GM23248 (cell line): ENCODE measurements at regions not wholly inside any gene's neighbourhood (a gene's known extent, or its start where the extent isn't known, plus 50 kb on each side); places are given as distances from the start of the nearest gene placed in this dataset.

Source experiments
- DNase-seq: peaks from one replicate; pipeline ENCODE4 v3.0.0-alpha.2; 2015
- H2AFZ ChIP-seq: fragments of 200-600 bp; sonication (generic); 2 replicates; pipeline ENCODE4 v1.6.1; 2016; ENCODE audit warnings: antibody characterized with exemption
- H3F3A ChIP-seq: fragments of 200-600 bp; sonication (generic); 2 replicates; pipeline ENCODE4 v1.6.1; 2016; ENCODE audit warnings: mild to moderate bottlenecking, antibody characterized with exemption, mixed run types; ENCODE audit not compliant: insufficient read depth
- H3K27ac ChIP-seq: fragments of 200-600 bp; sonication (generic); 2 replicates; pipeline ENCODE4 v1.5.1; 2016; ENCODE audit warnings: mild to moderate bottlenecking
- H3K27me3 ChIP-seq: fragments of 200-600 bp; sonication (generic); replicated peaks from 2 replicates; pipeline ENCODE4 v1.6.1; 2016; ENCODE audit warnings: mild to moderate bottlenecking; ENCODE audit not compliant: insufficient read depth
- H3K36me3 ChIP-seq: fragments of 200-600 bp; sonication (generic); 2 replicates; pipeline ENCODE4 v1.6.1; 2016; ENCODE audit warnings: low read depth, mild to moderate bottlenecking
- H3K4me1 ChIP-seq: fragments of 200-600 bp; sonication (generic); 2 replicates; pipeline ENCODE4 v1.6.1; 2016; ENCODE audit warnings: mild to moderate bottlenecking; ENCODE audit not compliant: insufficient read depth
- H3K4me2 ChIP-seq: fragments of 200-600 bp; sonication (generic); one replicate; pipeline ENCODE4 v1.6.1; 2016; ENCODE audit warnings: mild to moderate bottlenecking; ENCODE audit not compliant: unreplicated experiment
- H3K4me3 ChIP-seq: fragments of 200-600 bp; sonication (generic); 2 replicates; pipeline ENCODE4 v1.5.1; 2016; ENCODE audit warnings: mild to moderate bottlenecking
- H3K79me2 ChIP-seq: fragments of 200-600 bp; sonication (generic); 2 replicates; pipeline ENCODE4 v1.6.1; 2016; ENCODE audit warnings: mild to moderate bottlenecking; ENCODE audit not compliant: insufficient read depth
- H3K9ac ChIP-seq: fragments of 200-600 bp; sonication (generic); 2 replicates; pipeline ENCODE4 v1.6.1; 2016; ENCODE audit warnings: mild to moderate bottlenecking
- H3K9me2 ChIP-seq: fragments of 200-600 bp; sonication (generic); 2 replicates; pipeline ENCODE4 v1.6.1; 2016; ENCODE audit warnings: mixed run types, mild to moderate bottlenecking, moderate library complexity; ENCODE audit not compliant: insufficient read depth
- H3K9me3 ChIP-seq: fragments of 200-600 bp; sonication (generic); one replicate; pipeline ENCODE4 v1.6.1; 2017; ENCODE audit warnings: low read depth
- H4K20me1 ChIP-seq: fragments of 200-600 bp; sonication (generic); 2 replicates; pipeline ENCODE4 v1.6.0; 2016; ENCODE audit not compliant: insufficient read depth
- EZH2 ChIP-seq: fragments of 200-600 bp; sonication (generic); IDR thresholded peaks from 2 replicates; pipeline ENCODE4 v1.6.1; 2018; ENCODE audit warnings: antibody characterized with exemption, mild to moderate bottlenecking; ENCODE audit not compliant: insufficient read depth, poor library complexity, severe bottlenecking
- EZH2phosphoT487 ChIP-seq: fragments of 200-600 bp; sonication (generic); IDR thresholded peaks from 2 replicates; pipeline ENCODE4 v1.6.1; 2018; ENCODE audit warnings: antibody characterized with exemption, moderate library complexity, mild to moderate bottlenecking, low read depth; ENCODE audit not compliant: insufficient read depth
- WGBS, 2 experiments: methylation state at CpG; one replicate each; pipeline ENCODE4 v1.1.6; 2015 to 2017; ENCODE audit warnings: low lambda C conversion rate in 2 of 2, low coverage in 1 of 2; ENCODE audit errors: missing lambda C conversion rate in 2 of 2; 5-methylcytosine and 5-hydroxymethylcytosine counted together
- in situ Hi-C: fragments of 300-500 bp; cut with MboI; formaldehyde crosslinking; loops from 2 replicates; pipeline ENCODE4 v1.15.0; 2020

GRCh38 chr16:50436271-50436670 lies 67.5 kb upstream of the BRD7 start:
- in situ Hi-C loops, result no loop called here
- Histone ChIP-seq H3K4me1 (no peaks in the 10 kb centered on the region), H3K27me3 (no peaks in the 10 kb centered on the region), H3K9me2 (no peaks in the 10 kb centered on the region), H4K20me1 (no peaks in the 10 kb centered on the region), H3K79me2 (no peaks in the 10 kb centered on the region), H3K9ac (no peak overlapping the region), H3K4me3 (no peak overlapping the region), H3K36me3 (no peaks in the 10 kb centered on the region), H3K9me3 (no peaks in the 10 kb centered on the region), H3K27ac (no peak overlapping the region), H3F3A (no peaks in the 10 kb centered on the region), H2AFZ (no peak overlapping the region), H3K4me2 (no peak overlapping the region)
- TF ChIP-seq EZH2, result no peak
- no peak for TF ChIP-seq EZH2phosphoT487
- WGBS, 2 experiments, result 47 to 52% methylated on average over 3 of the region's 3 CpGs
- no peak for DNase-seq

GRCh38 chr16:50434872-50435478 lies 66.2 kb upstream of the BRD7 start:
- Histone ChIP-seq H4K20me1 (no peaks in the 10 kb centered on the region), H3K27me3 (no peaks in the 10 kb centered on the region), H3K9me3 (no peaks in the 10 kb centered on the region), H3K4me1 (no peaks in the 10 kb centered on the region), H3K27ac (no peak overlapping the region), H3K9ac (no peak overlapping the region), H3K79me2 (no peaks in the 10 kb centered on the region), H3K9me2 (no peaks in the 10 kb centered on the region), H3K4me3 (no peak overlapping the region), H3F3A (no peaks in the 10 kb centered on the region), H3K36me3 (no peaks in the 10 kb centered on the region), H2AFZ (no peak overlapping the region), H3K4me2 (no peak overlapping the region)
- in situ Hi-C loops, result no loop called here
- 58 to 61% methylated on average over 7 of the region's 7 CpGs for WGBS, 2 experiments
- TF ChIP-seq EZH2phosphoT487, result no peak
- TF ChIP-seq EZH2, result no peak
- no peak for DNase-seq

GRCh38 chr16:50430076-50430475 lies 61.3 kb upstream of the BRD7 start:
- Histone ChIP-seq H3F3A (no peaks in the 10 kb centered on the region), H2AFZ (no peak overlapping the region), H3K27ac (no peak overlapping the region), H3K4me1 (no peaks in the 10 kb centered on the region), H3K36me3 (no peaks in the 10 kb centered on the region), H3K4me3 (no peak overlapping the region), H3K27me3 (no peaks in the 10 kb centered on the region), H3K9ac (no peak overlapping the region), H3K9me3 (no peaks in the 10 kb centered on the region), H3K4me2 (no peak overlapping the region), H3K79me2 (no peaks in the 10 kb centered on the region), H4K20me1 (no peaks in the 10 kb centered on the region), H3K9me2 (no peaks in the 10 kb centered on the region)
- TF ChIP-seq EZH2phosphoT487 (no peak), EZH2 (no peak)
- WGBS, 2 experiments, result 6 to 8% methylated on average over 3 of the region's 3 CpGs
- in situ Hi-C loops, result no loop called here
- DNase-seq, result peak; percentile 28

- H3K9ac ChIP-seq, result no peak overlapping the region
- no peak overlapping the region for H3K4me3 ChIP-seq
- no peak overlapping the region for H2AFZ ChIP-seq
- no peaks in the 10 kb centered on the region for H3F3A ChIP-seq
- no peaks in the 10 kb centered on the region for H3K4me1 ChIP-seq
- no peaks in the 10 kb centered on the region for H3K9me3 ChIP-seq
- in situ Hi-C loops, result no loop called here
- no peaks in the 10 kb centered on the region for H3K9me2 ChIP-seq
- TF ChIP-seq EZH2phosphoT487 (no peak), EZH2 (no peak)
- DNase-seq, result no peak
- no peaks in the 10 kb centered on the region for H3K36me3 ChIP-seq
- H3K4me2 ChIP-seq, result no peak overlapping the region
- peaks cover 9% of the 10 kb centered on the region for H3K27me3 ChIP-seq
- no peaks in the 10 kb centered on the region for H3K79me2 ChIP-seq
- H4K20me1 ChIP-seq, result no peaks in the 10 kb centered on the region
- H3K27ac ChIP-seq, result no peak overlapping the region
These were observed 60.0 kb upstream of the BRD7 start for GRCh38 chr16:50428742-50429141.

- no peak overlapping the region for H3K27ac ChIP-seq
- H3K36me3 ChIP-seq, result no peaks in the 10 kb centered on the region
- H3K79me2 ChIP-seq, result no peaks in the 10 kb centered on the region
- no peak for DNase-seq
- no peaks in the 10 kb centered on the region for H3K4me1 ChIP-seq
- H3K9me2 ChIP-seq, result no peaks in the 10 kb centered on the region
- peaks cover 15% of the 10 kb centered on the region for H3K27me3 ChIP-seq
- WGBS, 2 experiments, result 59 to 63% methylated on average over 2 of the region's 2 CpGs
- H2AFZ ChIP-seq, result no peak overlapping the region
- TF ChIP-seq EZH2, result no peak
- no peak for TF ChIP-seq EZH2phosphoT487
- H3K9ac ChIP-seq, result no peak overlapping the region
- in situ Hi-C loops, result no loop called here
- no peaks in the 10 kb centered on the region for H3F3A ChIP-seq
- no peak overlapping the region for H3K4me2 ChIP-seq
- H3K9me3 ChIP-seq, result no peaks in the 10 kb centered on the region
- H4K20me1 ChIP-seq, result no peaks in the 10 kb centered on the region
- no peak overlapping the region for H3K4me3 ChIP-seq
These were observed 59.3 kb upstream of the BRD7 start for GRCh38 chr16:50428116-50428515.
